H9 (cell line): ENCODE measurements at regions not wholly inside any gene's neighbourhood (a gene's known extent, or its start where the extent isn't known, plus 50 kb on each side); places are given as distances from the start of the nearest gene placed in this dataset.

Experiments
- DNase-seq: peaks from one replicate; pipeline ENCODE4 v3.0.0-alpha.2; 2017
- H2AFZ ChIP-seq: one replicate; pipeline ENCODE4 v1.6.1; 2013; ENCODE audit warnings: mild to moderate bottlenecking, low read length, control low read depth, moderate library complexity
- H2AK5ac ChIP-seq: 2 replicates; pipeline ENCODE4 v1.6.1; 2013; ENCODE audit warnings: low read length, control low read depth, mixed read lengths; ENCODE audit not compliant: insufficient read length
- H2BK120ac ChIP-seq: one replicate; pipeline ENCODE4 v1.6.1; 2013; ENCODE audit warnings: low read depth, mild to moderate bottlenecking, low read length, control low read depth, inconsistent platforms; ENCODE audit not compliant: poor library complexity, severe bottlenecking
- H2BK12ac ChIP-seq: 2 replicates; pipeline ENCODE4 v1.6.1; 2013; ENCODE audit warnings: low read length, control low read depth, mixed read lengths, low read depth; ENCODE audit not compliant: insufficient read length
- H2BK15ac ChIP-seq: 2 replicates; pipeline ENCODE4 v1.6.1; 2013; ENCODE audit warnings: low read depth, low read length, control low read depth
- H2BK20ac ChIP-seq: one replicate; pipeline ENCODE4 v1.6.1; 2013; ENCODE audit warnings: low read depth, mild to moderate bottlenecking, low read length, control low read depth, inconsistent platforms; ENCODE audit not compliant: poor library complexity, severe bottlenecking
- H2BK5ac ChIP-seq: 2 replicates; pipeline ENCODE4 v1.6.1; 2013; ENCODE audit warnings: low read length, control low read depth, mixed read lengths; ENCODE audit not compliant: insufficient read length
- H3K14ac ChIP-seq: 2 replicates; pipeline ENCODE4 v1.6.1; 2013; ENCODE audit warnings: low read length, control low read depth; ENCODE audit not compliant: insufficient read depth
- H3K18ac ChIP-seq: 2 replicates; pipeline ENCODE4 v1.6.1; 2013; ENCODE audit warnings: low read depth, mild to moderate bottlenecking, mixed read lengths, low read length, control low read depth; ENCODE audit not compliant: insufficient read length
- H3K23ac ChIP-seq: 2 replicates; pipeline ENCODE4 v1.6.1; 2013; ENCODE audit warnings: low read length, control low read depth, mixed read lengths, low read depth; ENCODE audit not compliant: insufficient read length
- H3K23me2 ChIP-seq: 2 replicates; pipeline ENCODE4 v1.6.1; 2013; ENCODE audit warnings: low read depth, mild to moderate bottlenecking, mixed read lengths, low read length, control low read depth; ENCODE audit not compliant: insufficient read length, poor library complexity, severe bottlenecking
- H3K27ac ChIP-seq: 2 replicates; pipeline ENCODE4 v1.5.1; 2013; ENCODE audit warnings: low read length, control low read depth, mixed read lengths, low read depth; ENCODE audit not compliant: insufficient read length
- H3K27me3 ChIP-seq: 2 replicates; pipeline ENCODE4 v1.6.1; 2013; ENCODE audit warnings: low read length, control low read depth, inconsistent platforms; ENCODE audit not compliant: insufficient read depth
- H3K4ac ChIP-seq: 2 replicates; pipeline ENCODE4 v1.6.1; 2013; ENCODE audit warnings: low read depth, mild to moderate bottlenecking, control low read depth, inconsistent platforms, low read length, moderate library complexity
- H3K4me1 ChIP-seq: 2 replicates; pipeline ENCODE4 v1.6.1; 2013; ENCODE audit warnings: low read length, control low read depth, inconsistent platforms; ENCODE audit not compliant: insufficient read depth
- H3K4me2 ChIP-seq: 2 replicates; pipeline ENCODE4 v1.6.1; 2013; ENCODE audit warnings: low read length, control low read depth, mixed read lengths; ENCODE audit not compliant: insufficient read length, insufficient read depth
- H3K56ac ChIP-seq: 2 replicates; pipeline ENCODE4 v1.6.1; 2013; ENCODE audit warnings: low read depth, mild to moderate bottlenecking, mixed read lengths, low read length, control low read depth; ENCODE audit not compliant: insufficient read length
- H3K79me1 ChIP-seq: 2 replicates; pipeline ENCODE4 v1.6.1; 2013; ENCODE audit warnings: low read depth, mild to moderate bottlenecking, moderate library complexity, low read length, control low read depth, inconsistent platforms; ENCODE audit not compliant: insufficient read depth, poor library complexity, severe bottlenecking
- H3K79me2 ChIP-seq: 2 replicates; pipeline ENCODE4 v1.6.1; 2013; ENCODE audit warnings: low read length, control low read depth, inconsistent platforms; ENCODE audit not compliant: insufficient read depth
- H3K9ac ChIP-seq: 2 replicates; pipeline ENCODE4 v1.6.1; 2013; ENCODE audit warnings: low read length, control low read depth, mixed read lengths; ENCODE audit not compliant: insufficient read length; ENCODE audit errors: extremely low read depth
- H3K9me3 ChIP-seq: one replicate; pipeline ENCODE4 v1.6.1; 2013; ENCODE audit warnings: low read depth, low read length, inconsistent platforms; ENCODE audit not compliant: control insufficient read depth
- H3T11ph ChIP-seq: one replicate; pipeline ENCODE4 v1.6.1; 2013; ENCODE audit warnings: mild to moderate bottlenecking, low read length, control low read depth, inconsistent platforms
- H4K20me1 ChIP-seq: one replicate; pipeline ENCODE4 v1.6.1; 2013; ENCODE audit not compliant: control insufficient read depth, insufficient read length, insufficient read depth
- H4K5ac ChIP-seq: 2 replicates; pipeline ENCODE4 v1.6.1; 2013; ENCODE audit warnings: low read depth, mild to moderate bottlenecking, mixed read lengths, low read length, control low read depth; ENCODE audit not compliant: insufficient read length
- H4K8ac ChIP-seq: replicated peaks from 2 replicates; pipeline ENCODE4 v1.6.1; 2013; ENCODE audit warnings: low read length, control low read depth, mixed read lengths, low read depth; ENCODE audit not compliant: insufficient read length
- H4K91ac ChIP-seq: 2 replicates; pipeline ENCODE4 v1.6.1; 2013; ENCODE audit warnings: low read depth, mild to moderate bottlenecking, moderate library complexity, mixed read lengths, low read length, control low read depth; ENCODE audit not compliant: insufficient read length
- H3K27ac Mint-ChIP-seq, 3 experiments: 2 replicates in 2 of 3; 3 replicates in 1 of 3; pipeline ENCODE4 v1.8.0; 2020 to 2021; ENCODE audit warnings: mixed read lengths in 3 of 3, mild to moderate bottlenecking in 1 of 3, moderate library complexity in 1 of 3
- H3K27me3 Mint-ChIP-seq: 2 replicates; pipeline ENCODE4 v1.8.0; 2021; ENCODE audit warnings: low read depth, mild to moderate bottlenecking, moderate library complexity, mixed read lengths
- H3K36me3 Mint-ChIP-seq, 3 experiments: 2 replicates in 2 of 3; 3 replicates in 1 of 3; pipeline ENCODE4 v1.8.0; 2020 to 2021; ENCODE audit warnings: low read depth in 3 of 3, mixed read lengths in 3 of 3; ENCODE audit not compliant: insufficient read depth in 1 of 3
- H3K4me1 Mint-ChIP-seq, 2 experiments: 2 replicates each; pipeline ENCODE4 v1.8.0; 2020; ENCODE audit warnings: mixed read lengths in 2 of 2
- H3K4me3 Mint-ChIP-seq, 2 experiments: 2 replicates in 1 of 2; 3 replicates in 1 of 2; pipeline ENCODE4 v1.8.0; 2020 to 2021; ENCODE audit warnings: mild to moderate bottlenecking in 2 of 2, mixed read lengths in 2 of 2, moderate library complexity in 1 of 2
- H3K9me3 Mint-ChIP-seq, 2 experiments: 2 replicates in 1 of 2; 3 replicates in 1 of 2; pipeline ENCODE4 v1.8.0; 2020; ENCODE audit warnings: mild to moderate bottlenecking in 2 of 2, mixed read lengths in 2 of 2, moderate library complexity in 1 of 2
- CTCF ChIP-seq: fragments of 200-600 bp; sonication (generic); conservative IDR thresholded peaks from 3 replicates; pipeline ENCODE4 v1.8.0; 2021; ENCODE audit warnings: antibody characterized with exemption, mild to moderate bottlenecking
- WGBS: extraction: QIAGEN DNeasy Blood & Tissue Kit; methylation state at CpG from one replicate; pipeline ENCODE4 v1.1.7; 2013; ENCODE audit warnings: missing lambda C conversion rate, low lambda C conversion rate, mixed read lengths; ENCODE audit not compliant: insufficient read length; ENCODE audit errors: extremely low coverage; 5-methylcytosine and 5-hydroxymethylcytosine counted together

- Mint-ChIP-seq H3K27ac (no peak overlapping the region), H3K27me3 (no peaks in the 10 kb centered on the region), H3K36me3 (no peaks in the 10 kb centered on the region), H3K4me3 (no peak overlapping the region), H3K4me1 (no peaks in the 10 kb centered on the region), H3K9me3 (no peaks in the 10 kb centered on the region; a peak in 1 of 5 replicates)
- Histone ChIP-seq H3K9me3 (no peaks in the 10 kb centered on the region), H4K5ac (no peak overlapping the region), H4K91ac (no peak overlapping the region), H3K79me2 (no peaks in the 10 kb centered on the region), H3K56ac (no peak overlapping the region), H3K23me2 (no peaks in the 10 kb centered on the region), H3K4ac (no peak overlapping the region), H4K8ac (no peak overlapping the region), H2AK5ac (no peak overlapping the region), H3K27ac (no peak overlapping the region), H2BK12ac (no peak overlapping the region), H2BK20ac (no peak overlapping the region), H3K4me1 (no peaks in the 10 kb centered on the region), H3K79me1 (no peaks in the 10 kb centered on the region), H3T11ph (no peak overlapping the region), H2BK120ac (no peak overlapping the region), H3K4me2 (no peak overlapping the region), H3K14ac (no peak overlapping the region), H4K20me1 (no peaks in the 10 kb centered on the region), H2BK5ac (no peak overlapping the region), H3K23ac (no peak overlapping the region), H3K9ac (no peak overlapping the region), H3K18ac (no peak overlapping the region), H2BK15ac (no peak overlapping the region), H2AFZ (no peak overlapping the region), H3K27me3 (no peaks in the 10 kb centered on the region)
- no peak for DNase-seq
- no CpG with 5 or more reads among the region's 3 CpGs for WGBS
- no peak for TF ChIP-seq CTCF
These were observed 711.7 kb downstream of the EDEM1 start for GRCh38 chr3:5899014-5899761.
